ENCODE measurements at regions not wholly inside any gene's neighbourhood (a gene's known extent, or its start where the extent isn't known, plus 50 kb on each side); places are given as distances from the start of the nearest gene placed in this dataset.

DNA sequence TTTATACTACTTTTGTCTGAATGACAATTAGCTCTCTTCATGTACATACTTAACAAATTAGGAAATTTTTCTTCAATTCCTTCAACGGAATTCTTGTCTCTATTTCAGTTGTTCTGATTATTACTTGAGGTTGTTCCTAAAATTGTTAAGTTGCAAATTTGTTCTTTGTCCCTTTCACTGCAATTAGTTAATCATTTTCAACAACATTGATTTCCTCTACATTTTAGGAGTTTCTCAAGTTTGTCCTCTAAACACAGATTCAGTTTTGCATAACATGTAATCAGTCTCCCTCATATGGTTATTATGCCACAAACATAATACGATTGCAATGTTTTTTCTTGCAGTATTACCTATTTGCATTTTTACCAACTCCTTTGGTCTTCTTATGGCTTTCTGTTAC lies 283.5 kb downstream of the SV2B start:
- Histone ChIP-seq H3K36me3 (no peaks in the 10 kb centered on the region), H3K4me1 (no peaks in the 10 kb centered on the region), H3K4me3 (no peak overlapping the region), H3K27me3 (no peaks in the 10 kb centered on the region), H3K9me3 (no peaks in the 10 kb centered on the region), H3K27ac (no peak overlapping the region)
- TF ChIP-seq, protein P1, sequence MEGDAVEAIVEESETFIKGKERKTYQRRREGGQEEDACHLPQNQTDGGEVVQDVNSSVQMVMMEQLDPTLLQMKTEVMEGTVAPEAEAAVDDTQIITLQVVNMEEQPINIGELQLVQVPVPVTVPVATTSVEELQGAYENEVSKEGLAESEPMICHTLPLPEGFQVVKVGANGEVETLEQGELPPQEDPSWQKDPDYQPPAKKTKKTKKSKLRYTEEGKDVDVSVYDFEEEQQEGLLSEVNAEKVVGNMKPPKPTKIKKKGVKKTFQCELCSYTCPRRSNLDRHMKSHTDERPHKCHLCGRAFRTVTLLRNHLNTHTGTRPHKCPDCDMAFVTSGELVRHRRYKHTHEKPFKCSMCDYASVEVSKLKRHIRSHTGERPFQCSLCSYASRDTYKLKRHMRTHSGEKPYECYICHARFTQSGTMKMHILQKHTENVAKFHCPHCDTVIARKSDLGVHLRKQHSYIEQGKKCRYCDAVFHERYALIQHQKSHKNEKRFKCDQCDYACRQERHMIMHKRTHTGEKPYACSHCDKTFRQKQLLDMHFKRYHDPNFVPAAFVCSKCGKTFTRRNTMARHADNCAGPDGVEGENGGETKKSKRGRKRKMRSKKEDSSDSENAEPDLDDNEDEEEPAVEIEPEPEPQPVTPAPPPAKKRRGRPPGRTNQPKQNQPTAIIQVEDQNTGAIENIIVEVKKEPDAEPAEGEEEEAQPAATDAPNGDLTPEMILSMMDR (IDR thresholded peaks at IDR 0.05) = no peak
- no peak for DNase-seq (ENCODE audit: low spot score)

DNA sequence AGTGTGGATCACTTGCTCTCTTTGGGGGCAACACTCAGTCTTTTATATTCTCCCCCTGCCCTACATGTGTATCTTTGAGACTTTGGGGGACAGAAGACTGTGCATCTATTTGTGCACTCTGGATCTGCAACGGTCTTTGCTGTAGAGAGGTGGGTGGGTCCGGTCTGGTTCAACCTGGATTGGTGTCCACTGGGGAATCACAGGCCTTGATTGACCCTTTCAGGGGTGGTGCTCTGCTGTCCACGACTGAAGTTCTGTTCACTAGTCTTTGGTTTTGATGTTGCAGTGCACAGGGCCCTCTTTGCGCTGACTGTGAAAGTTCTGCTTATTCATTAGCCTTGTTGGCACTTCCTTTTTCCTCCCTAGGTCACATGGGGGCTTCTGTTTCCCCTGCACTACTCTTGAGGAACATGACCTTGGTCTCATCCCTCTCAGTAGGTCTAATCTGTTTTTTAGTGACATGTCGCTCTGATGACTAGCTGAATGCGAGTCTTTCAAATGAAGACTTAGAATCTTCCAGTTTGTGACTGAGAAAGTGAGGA lies 284.2 kb downstream of the SV2B start:
- DNase-seq (ENCODE audit: low spot score) = no peak
- no peaks in the 10 kb centered on the region for H3K36me3 ChIP-seq
- H3K4me3 ChIP-seq = no peak overlapping the region
- H3K4me1 ChIP-seq = no peaks in the 10 kb centered on the region
- H3K27me3 ChIP-seq = no peaks in the 10 kb centered on the region
- TF ChIP-seq, protein P1 (IDR thresholded peaks at IDR 0.05) = no peak
- H3K27ac ChIP-seq = no peak overlapping the region
- no peaks in the 10 kb centered on the region for H3K9me3 ChIP-seq

DNA sequence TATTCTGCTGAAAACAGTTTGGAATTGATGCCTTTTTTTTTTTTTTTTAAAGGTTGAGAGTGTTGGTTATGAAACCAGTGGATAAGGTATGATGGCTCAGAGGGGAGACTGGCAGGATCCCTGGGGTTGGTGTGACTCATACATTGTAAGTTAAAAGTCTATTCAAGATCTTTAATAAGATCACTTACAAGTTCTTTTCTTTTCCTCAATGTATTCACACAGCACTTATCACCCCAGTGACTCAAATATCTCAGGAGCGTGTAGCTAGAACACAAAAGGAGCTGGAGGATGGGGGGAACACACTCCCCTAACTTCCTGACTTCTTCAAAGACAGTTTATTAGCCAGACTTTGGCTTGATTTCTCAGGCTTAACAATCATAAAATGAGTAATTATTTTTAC lies 285.3 kb downstream of the SV2B start:
- Histone ChIP-seq H3K9me3 (no peaks in the 10 kb centered on the region), H3K27me3 (no peaks in the 10 kb centered on the region), H3K27ac (no peak overlapping the region), H3K4me3 (no peak overlapping the region), H3K4me1 (no peaks in the 10 kb centered on the region), H3K36me3 (no peaks in the 10 kb centered on the region)
- TF ChIP-seq, protein P1 (IDR thresholded peaks at IDR 0.05) = no peak
- no peak for DNase-seq (ENCODE audit: low spot score)

DNA sequence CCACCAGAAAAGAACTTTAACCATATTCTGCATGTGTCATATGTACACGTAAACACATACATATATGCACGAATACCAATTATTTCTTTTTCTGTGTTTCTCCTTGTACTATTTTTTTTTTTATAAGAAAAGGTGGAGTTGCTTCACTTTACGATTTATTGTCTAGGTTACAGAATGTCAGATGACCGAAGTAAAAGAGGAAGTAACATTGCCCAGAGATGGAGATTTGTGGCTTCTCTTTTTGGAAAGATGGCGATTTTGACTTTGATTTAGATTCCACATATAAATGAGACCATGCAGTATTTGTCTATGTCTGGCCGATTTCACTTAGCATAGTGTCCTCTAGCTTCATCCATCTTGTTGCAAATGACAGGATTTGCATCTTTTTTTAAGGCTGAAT lies 293.1 kb downstream of the SV2B start:
- no peak overlapping the region for H3K4me3 ChIP-seq
- no peaks in the 10 kb centered on the region for H3K4me1 ChIP-seq
- no peaks in the 10 kb centered on the region for H3K27me3 ChIP-seq
- no peaks in the 10 kb centered on the region for H3K36me3 ChIP-seq
- TF ChIP-seq, protein P1 (IDR thresholded peaks at IDR 0.05) = no peak
- no peaks in the 10 kb centered on the region for H3K9me3 ChIP-seq
- H3K27ac ChIP-seq = no peak overlapping the region
- no peak for DNase-seq (ENCODE audit: low spot score)

DNA sequence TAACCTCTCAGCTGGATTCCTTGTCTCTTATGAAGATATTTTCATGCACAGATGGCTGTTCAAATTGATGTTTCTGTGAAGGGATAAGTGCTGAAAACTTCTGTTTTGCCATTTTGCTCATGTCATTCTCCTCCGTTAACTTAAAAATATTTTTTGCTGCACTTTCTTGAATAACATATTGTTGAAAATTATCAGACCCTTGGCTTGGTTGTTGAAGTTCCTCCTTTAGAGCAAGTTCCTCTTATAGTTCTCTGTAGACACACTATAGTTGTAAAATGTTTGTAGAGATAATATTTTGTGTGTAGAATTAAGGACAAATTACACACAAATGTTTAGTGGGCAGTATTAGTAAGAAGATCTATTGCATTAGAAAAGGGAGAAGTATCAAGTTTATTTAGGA lies 300.4 kb downstream of the SV2B start:
- TF ChIP-seq, protein P1 (IDR thresholded peaks at IDR 0.05) = no peak
- H3K27ac ChIP-seq = no peak overlapping the region
- H3K4me3 ChIP-seq = no peak overlapping the region
- H3K36me3 ChIP-seq = no peaks in the 10 kb centered on the region
- no peaks in the 10 kb centered on the region for H3K27me3 ChIP-seq
- H3K9me3 ChIP-seq = peaks cover 0 to 14% of the 10 kb centered on the region in 2 donors
- DNase-seq (ENCODE audit: low spot score) = no peak
- H3K4me1 ChIP-seq = no peaks in the 10 kb centered on the region

DNA sequence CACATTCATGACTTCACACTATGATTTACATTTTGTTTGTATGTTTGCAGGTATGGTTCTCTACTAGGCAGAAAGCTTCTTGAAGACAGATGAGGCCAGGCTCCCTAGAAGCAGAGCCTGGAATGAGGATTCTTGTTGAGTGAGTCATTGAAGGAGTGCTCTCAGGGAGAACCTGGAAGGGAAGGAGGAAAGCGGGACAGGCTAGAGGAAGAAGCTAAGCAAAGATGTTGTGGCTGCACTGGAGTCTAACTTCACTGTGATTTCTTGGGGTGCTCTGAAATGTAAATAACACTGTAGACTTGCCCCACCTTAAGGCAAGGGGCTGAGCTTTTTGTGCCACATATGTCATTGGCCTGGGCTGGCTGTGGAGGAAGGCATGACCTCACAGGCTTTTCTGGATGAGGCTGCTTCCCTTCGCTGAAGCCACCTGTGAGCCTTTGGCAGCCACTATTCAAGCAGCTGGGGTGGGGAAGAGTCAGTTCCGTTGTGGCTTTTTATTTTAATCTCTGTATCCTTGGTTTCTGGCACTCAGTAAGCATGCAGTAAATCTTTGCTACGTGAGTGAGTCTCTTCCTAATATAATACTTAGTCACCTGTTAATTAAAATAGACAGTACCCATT lies 307.3 kb downstream of the SV2B start:
- H3K27me3 ChIP-seq = no peaks in the 10 kb centered on the region
- H3K4me3 ChIP-seq = no peak overlapping the region
- no peaks in the 10 kb centered on the region for H3K9me3 ChIP-seq
- no peak for DNase-seq (ENCODE audit: low spot score)
- TF ChIP-seq, protein P1 (IDR thresholded peaks at IDR 0.05) = no peak
- H3K36me3 ChIP-seq = no peaks in the 10 kb centered on the region
- H3K27ac ChIP-seq = peak overlapping the region in 1 of 2 donors; percentile 63
- H3K4me1 ChIP-seq = peaks cover 0 to 14% of the 10 kb centered on the region in 2 donors
